ENCODE measurements at regions not wholly inside any gene's neighbourhood (a gene's known extent, or its start where the extent isn't known, plus 50 kb on each side); places are given as distances from the start of the nearest gene placed in this dataset.

- no peak for DNase-seq
These were observed 631.0 kb downstream of the MRPL39 start for GRCh38 chr21:24976238-24976637.

- DNase-seq: no peak
These were observed 638.2 kb downstream of the MRPL39 start for GRCh38 chr21:24969068-24969467.

GRCh38 chr21:24955275-24955961 lies 651.9 kb downstream of the MRPL39 start:
- no peak for DNase-seq

- DNase-seq: no peak
These were observed 659.1 kb downstream of the MRPL39 start for GRCh38 chr21:24948186-24948585.

GRCh38 chr21:24945910-24946309 lies 661.4 kb downstream of the MRPL39 start:
- DNase-seq: no peak

GRCh38 chr21:24941316-24942185 lies 665.7 kb downstream of the MRPL39 start:
- DNase-seq: no peak

GRCh38 chr21:24939291-24939690 lies 668.0 kb downstream of the MRPL39 start:
- no peak for DNase-seq

- DNase-seq: no peak
These were observed 668.7 kb downstream of the MRPL39 start for GRCh38 chr21:24938573-24938972.

- no peak for DNase-seq
These were observed 671.3 kb downstream of the MRPL39 start for GRCh38 chr21:24935991-24936390.

- DNase-seq: no peak
These were observed 696.7 kb downstream of the MRPL39 start for GRCh38 chr21:24910591-24910990.

GRCh38 chr21:24903994-24904635 lies 703.2 kb downstream of the MRPL39 start:
- no peak for DNase-seq

- no peak for DNase-seq
These were observed 708.1 kb downstream of the MRPL39 start for GRCh38 chr21:24899138-24899537.

GRCh38 chr21:24897883-24898282 lies 709.4 kb downstream of the MRPL39 start:
- DNase-seq: no peak

- DNase-seq: no peak
These were observed 710.6 kb downstream of the MRPL39 start for GRCh38 chr21:24896735-24897124.

- no peak for DNase-seq
These were observed 711.2 kb downstream of the MRPL39 start for GRCh38 chr21:24895885-24896734.

GRCh38 chr21:24894324-24894723 lies 713.0 kb downstream of the MRPL39 start:
- DNase-seq: no peak

GRCh38 chr21:24890021-24890420 lies 717.3 kb downstream of the MRPL39 start:
- DNase-seq: no peak

- DNase-seq: no peak
These were observed 725.8 kb downstream of the MRPL39 start for GRCh38 chr21:24881506-24881905.

GRCh38 chr21:24870633-24871032 lies 736.6 kb downstream of the MRPL39 start:
- DNase-seq: no peak

GRCh38 chr21:24869862-24870261 lies 737.4 kb downstream of the MRPL39 start:
- DNase-seq: no peak

- no peak for DNase-seq
These were observed 739.2 kb downstream of the MRPL39 start for GRCh38 chr21:24868117-24868516.

- DNase-seq: no peak
These were observed 745.8 kb downstream of the MRPL39 start for GRCh38 chr21:24861471-24861870.

GRCh38 chr21:24856326-24856725 lies 751.0 kb downstream of the MRPL39 start:
- DNase-seq: no peak
